GM19193 (cell line): ENCODE measurements at regions not wholly inside any gene's neighbourhood (a gene's known extent, or its start where the extent isn't known, plus 50 kb on each side); places are given as distances from the start of the nearest gene placed in this dataset.

Experiments used
- POLR2A ChIP-seq: IDR thresholded peaks from 4 replicates; pipeline ENCODE4 v1.6.1; 2011; ENCODE audit not compliant: insufficient read depth, insufficient read length; ENCODE audit errors: extremely low read depth

DNA sequence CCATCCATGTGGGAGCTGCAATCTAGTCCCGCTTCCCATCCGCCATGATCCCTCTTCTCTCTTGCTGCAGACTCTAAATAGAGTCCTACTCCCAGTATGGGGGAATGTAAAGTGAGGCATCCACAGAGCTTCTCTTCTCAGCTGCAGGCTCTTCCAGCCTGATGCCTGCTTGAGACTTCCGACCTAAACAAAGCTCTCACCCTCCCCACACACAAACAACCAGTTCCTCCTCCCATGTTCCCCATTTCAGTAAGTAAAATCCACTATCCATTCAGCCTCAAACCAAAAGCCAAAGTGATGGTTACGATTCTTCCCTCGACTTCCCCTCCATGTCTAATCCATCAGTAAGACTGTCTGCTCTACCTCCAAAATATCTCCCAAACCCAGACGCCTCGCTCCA, 108.2 kb upstream of the NFE2L3 start:
- no peak for TF ChIP-seq POLR2A

DNA sequence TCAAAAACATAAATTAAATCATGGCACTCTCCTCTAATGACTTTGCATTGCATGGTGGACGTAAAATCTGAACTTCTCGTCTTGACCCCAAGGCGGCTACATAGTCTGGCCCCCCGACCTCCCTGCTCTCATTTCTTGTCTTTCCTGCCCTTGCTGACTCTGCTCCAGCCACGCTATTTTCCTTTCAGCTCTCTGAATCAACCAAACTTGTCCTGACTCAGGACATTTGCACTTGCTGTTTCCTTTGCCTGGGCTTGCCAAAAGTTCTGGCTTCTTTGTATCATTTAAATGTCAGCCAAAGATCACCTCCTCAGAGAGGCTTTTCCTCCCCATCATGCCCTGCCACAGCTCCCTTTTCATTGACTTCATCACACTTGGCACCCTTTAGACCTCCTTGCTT, 107.7 kb upstream of the NFE2L3 start:
- TF ChIP-seq POLR2A = no peak

DNA sequence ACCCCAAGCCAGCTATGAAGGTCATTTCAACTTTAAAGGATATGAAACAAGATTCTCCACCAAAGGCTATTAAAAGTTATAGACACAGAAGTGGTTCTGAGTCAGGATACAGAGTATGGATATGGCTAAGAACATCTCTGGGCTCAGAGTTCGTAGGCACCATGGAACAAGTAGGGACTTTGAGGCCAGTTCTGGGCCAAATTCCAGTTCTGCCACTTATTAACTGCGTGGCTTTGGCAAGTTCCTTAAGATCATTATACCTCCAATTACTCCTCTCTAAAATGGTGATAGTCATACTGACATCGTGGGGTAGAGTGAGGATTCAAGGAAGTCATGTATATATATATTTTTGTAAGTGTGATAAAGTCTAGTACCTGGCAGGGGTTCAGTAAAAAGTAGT, 105.8 kb upstream of the NFE2L3 start:
- no peak for TF ChIP-seq POLR2A

DNA sequence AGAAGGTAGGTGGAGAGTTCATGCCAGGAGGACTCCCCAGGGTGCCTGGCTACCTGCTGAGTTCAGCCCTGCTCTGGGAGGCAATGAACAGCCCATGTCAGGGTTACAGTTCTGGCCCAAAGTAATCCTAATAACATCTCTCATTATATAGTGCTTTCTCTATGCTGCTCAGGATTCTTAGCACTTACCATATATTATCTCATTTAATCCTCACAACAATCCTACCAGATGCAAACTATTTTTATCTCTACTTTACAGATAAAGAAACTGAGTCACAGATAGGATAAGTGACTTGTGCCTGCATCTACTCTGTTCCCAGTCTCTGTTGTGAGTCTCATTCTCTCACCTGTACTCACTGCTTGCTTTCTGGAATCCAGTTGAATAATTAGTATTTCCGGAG, 105.1 kb upstream of the NFE2L3 start:
- TF ChIP-seq POLR2A = no peak

DNA sequence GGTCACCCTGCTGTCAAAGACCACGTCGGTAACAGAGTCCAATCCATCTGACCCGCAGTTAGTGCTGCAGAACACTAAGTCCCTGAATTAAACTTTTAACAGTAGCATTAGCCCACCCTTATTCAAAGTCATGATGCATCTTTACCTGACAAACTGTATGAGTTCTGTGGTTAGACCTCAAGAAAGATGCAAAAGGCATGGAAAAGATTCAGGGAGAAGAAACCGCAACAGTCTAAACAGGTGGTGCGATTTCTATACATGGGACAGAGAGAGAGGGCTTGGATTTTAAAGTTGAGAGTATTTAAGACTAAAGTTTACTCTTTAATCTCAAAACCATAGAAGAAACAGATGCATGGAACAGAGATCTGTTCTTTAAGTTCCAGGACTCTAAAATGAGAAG, 103.3 kb upstream of the NFE2L3 start:
- TF ChIP-seq POLR2A = no peak

DNA sequence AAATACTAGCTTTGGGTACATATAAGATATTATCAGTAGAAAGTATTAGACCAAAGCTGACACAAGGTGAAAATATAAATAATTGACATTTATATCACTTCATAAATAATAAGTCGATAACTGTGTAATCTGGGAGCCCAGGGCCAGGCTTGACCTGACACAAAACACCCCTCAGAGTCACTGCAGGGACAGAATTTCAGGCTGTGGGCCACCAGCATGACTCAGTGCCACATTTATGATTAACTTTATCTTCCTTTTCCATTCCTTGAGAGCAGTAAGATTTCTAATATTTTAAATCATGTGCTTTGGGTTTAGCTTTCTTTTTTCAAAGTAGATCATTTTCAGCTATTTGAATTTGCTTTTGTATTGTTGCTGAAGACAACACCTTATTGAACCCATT, 102.9 kb upstream of the NFE2L3 start:
- TF ChIP-seq POLR2A = no peak

DNA sequence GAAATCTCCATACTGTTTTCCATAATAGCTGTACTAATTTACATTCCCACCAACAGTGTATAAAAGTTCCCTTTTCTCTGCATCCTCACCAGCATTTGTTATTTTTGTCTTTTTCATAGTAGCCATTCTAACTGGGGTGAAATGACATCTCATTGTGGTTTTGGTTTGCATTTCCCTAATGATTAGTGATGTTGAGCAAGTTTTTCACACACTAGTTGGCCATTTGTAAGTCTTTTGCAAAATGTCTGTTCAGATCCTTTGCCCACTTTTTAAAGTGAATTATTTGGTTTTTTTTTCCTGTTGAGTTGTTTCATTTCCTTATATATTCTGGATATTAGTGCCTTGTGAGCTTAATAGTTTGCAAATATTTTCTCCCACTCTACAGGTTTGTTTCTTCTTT, 101.0 kb upstream of the NFE2L3 start:
- no peak for TF ChIP-seq POLR2A

DNA sequence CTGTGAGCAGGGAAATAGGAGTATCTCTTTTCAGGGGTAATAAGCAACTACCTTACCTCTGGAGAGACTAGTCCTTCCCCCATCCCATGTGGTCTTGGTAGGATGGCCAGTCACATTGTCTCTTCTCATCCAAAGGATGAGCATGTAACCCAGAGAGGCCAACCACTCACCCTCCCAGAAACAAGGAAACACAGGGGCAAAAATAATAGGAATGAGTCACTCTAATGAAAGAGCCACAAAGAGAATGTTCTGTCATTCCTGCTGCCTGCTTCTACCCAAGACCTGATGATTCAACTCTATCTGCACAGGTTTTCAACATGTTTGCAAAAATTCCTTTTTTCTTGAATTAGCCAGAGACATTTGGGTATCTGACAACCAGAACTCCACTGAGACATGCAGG, 99.3 kb upstream of the NFE2L3 start:
- no peak for TF ChIP-seq POLR2A

DNA sequence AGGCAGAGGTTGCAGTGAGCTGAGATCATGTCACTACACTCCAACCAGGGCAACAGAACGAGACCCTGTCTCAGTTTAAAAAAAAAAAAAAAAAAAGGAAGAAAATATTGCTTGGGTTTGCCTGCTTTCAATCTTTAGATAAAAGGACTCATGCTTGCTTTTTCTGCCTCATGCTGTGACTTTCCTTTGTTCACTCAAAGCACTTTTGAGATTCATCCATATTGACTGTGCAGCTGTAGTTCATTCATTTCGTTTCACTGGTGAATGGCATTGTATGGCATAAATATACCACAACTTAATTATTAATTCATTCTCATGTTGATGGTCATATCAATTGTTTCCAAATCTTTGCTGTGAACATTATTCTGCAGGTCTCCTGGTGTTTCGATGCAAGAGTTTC, 97.6 kb upstream of the NFE2L3 start:
- TF ChIP-seq POLR2A = no peak

DNA sequence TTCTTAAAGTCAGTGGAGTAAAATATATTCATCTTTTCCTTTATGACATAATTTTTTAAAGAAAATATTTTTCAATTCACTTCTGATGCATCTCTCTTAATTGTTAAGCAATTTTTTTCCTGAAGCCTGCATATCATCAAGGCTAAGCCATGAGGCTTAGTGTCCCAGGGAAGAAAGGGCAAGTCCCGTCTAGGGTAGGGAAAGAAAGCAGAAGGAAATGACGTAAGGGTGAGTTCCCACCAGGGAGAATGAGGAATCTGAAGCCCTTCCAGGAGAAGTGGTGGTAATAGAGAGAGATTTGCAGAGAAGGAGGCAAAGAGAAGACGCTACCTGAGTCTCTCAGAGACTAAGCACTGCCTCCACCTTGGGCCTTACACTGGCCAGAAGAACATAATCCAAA, 96.8 kb upstream of the NFE2L3 start:
- no peak for TF ChIP-seq POLR2A

DNA sequence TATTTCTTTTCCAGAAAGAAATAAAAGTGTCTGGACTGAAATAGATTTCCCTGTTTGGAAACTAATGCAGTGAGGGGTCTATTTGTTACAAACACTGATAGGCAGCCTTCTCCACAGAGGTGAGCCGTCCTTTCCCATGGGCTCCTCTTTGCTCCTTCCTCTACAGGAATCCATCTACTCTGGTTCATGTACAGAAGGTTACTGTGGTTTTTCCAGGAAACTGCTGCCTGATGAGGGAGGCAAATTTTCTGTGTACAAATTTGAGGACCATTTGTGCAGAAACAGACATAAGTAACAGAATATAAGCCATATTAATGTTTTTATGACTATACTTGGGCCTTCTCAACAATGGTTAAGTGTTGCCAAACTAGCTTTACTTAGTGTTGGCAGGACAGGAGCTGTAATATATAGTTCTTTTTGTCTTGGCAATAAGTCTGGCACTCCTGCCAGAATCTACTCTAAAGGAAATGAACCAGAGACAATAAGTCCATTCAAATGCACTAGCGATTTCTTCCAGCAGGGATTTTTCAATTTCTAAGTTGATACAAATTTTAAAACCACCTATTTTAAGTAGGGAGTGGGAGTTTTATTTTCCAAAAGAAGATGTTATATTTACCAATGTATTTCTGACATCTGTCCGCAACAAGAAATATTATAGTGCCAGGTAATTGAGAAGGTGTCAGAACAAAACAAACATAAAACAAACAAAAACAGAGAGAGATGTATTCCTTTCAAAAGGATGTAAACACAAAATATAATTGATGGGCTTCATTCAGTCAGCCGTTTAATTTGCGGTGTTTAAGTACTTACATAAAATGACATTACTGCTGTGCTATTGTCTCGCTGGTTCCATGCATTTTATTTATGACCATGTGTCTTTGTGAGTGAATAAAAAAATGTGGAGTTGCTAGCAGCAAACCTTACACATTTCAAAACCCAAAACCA, 91.0 kb upstream of the NFE2L3 start:
- no peak for TF ChIP-seq POLR2A

DNA sequence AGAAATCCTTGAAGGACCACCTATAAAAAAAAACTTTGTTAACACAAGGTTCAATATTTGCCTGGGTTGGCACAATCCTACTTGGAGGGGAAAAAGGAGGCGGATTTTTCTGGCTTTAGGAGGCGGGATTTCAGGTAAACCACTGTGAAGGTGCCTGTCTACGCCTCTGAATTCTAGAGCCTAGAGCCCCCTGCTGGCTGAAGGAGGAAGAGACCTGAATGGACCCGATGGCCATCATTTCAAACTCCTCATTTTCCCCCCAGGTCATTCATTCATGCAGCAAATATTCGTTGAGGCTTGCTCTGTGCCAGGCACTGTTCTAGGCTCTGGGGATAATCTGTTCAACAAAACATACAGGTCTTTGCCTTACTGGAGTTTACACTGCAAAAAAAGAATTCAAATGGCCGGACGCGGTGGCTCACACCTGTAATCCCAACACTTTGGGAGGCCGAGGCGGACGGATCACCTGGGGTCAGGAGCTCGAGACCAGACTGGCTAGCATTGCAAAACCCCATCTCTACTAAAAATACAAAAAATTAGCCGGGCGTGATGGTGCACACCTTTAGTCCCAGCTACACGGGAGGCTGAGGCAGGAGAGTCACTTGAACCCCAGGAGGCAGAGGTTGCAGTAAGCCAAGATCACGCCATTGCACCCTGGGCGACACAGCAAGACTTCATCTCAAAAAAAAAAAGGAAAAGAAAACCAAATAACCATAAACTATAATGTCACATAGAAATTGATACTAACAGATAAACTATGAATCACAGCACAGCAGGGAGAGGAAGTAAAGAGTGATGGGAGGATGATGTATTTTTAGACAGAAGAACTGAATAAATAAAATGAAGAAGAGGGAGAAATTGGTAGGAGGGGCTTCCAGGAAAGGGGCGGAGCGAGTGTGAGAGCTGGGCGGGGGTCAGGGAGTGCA, 90.1 kb upstream of the NFE2L3 start:
- TF ChIP-seq POLR2A = no peak

DNA sequence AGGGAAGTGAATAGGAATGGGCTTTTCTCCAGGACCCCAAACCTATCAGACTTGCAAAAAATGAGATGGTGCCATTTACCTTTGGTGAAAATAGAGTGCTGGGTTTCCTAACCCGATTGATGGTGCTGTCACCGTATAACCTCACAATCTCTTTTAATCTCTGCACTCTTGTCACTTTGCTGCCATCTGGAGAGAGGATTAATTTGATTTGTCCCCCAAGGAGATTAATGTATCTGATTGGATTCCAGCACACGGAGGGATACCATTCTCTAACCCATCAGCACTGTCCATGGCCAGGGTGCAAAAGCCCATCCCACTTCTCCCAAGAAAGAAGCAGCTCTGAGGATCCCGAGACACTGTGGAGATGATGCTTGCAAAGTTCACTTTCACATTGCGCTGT, 86.3 kb upstream of the NFE2L3 start:
- TF ChIP-seq POLR2A = no peak

DNA sequence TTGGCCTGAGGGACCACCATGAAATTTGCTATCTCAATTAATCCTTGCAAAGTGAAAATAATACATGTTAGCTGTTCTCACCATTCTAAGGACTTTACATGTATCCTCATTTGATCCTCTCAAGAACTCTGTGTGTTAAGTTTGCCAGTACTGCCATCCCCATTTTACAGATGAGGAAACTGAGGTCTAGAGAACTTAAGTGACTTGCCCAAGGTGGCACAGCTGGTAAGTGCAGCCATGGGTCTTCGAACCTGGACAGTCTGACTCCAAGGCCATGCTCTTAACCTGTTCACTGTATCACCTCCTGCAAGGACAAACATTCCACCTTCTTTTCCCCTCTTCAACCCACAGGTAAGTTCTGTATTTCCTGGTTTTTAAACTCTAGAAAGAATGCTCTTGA, 85.3 kb upstream of the NFE2L3 start:
- no peak for TF ChIP-seq POLR2A

DNA sequence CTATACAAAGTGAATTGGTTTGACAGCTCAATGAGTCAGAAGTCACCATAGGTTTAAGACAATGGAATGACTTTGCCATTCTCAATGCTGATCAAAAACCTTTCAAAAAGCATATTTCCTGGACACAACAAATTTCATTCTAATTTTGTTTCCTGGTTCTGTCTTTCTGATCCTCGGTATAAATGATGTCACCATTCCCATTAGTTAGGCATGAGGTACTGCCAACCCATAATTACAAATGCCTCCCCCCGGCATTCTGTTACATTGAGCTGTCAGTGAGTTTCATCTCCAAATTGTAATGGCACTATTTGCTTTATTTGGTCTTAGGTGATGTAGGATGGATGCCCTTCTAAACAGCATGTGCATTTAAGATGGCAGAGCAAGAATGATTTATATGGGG, 81.7 kb upstream of the NFE2L3 start:
- TF ChIP-seq POLR2A = no peak
